ENCODE measurements at regions not wholly inside any gene's neighbourhood (a gene's known extent, or its start where the extent isn't known, plus 50 kb on each side); places are given as distances from the start of the nearest gene placed in this dataset.

GRCh38 chr22:48755059-48755949 lies 1072.4 kb downstream of the BRD1 start:
- DNase-seq: no peak

- no peak for DNase-seq
Observed at GRCh38 chr22:48754611-48755058, 1073.0 kb downstream of the BRD1 start.

- DNase-seq: no peak
Observed at GRCh38 chr22:48753752-48754517, 1073.7 kb downstream of the BRD1 start.

- no peak for DNase-seq
Observed at GRCh38 chr22:48753381-48753730, 1074.3 kb downstream of the BRD1 start.

GRCh38 chr22:48752451-48753380 lies 1075.0 kb downstream of the BRD1 start:
- no peak for DNase-seq

GRCh38 chr22:48751539-48752437 lies 1075.9 kb downstream of the BRD1 start:
- no peak for DNase-seq

- DNase-seq: no peak
Observed at GRCh38 chr22:48750826-48751440, 1076.7 kb downstream of the BRD1 start.

GRCh38 chr22:48750282-48750681 lies 1077.4 kb downstream of the BRD1 start:
- no peak for DNase-seq

GRCh38 chr22:48749555-48750227 lies 1078.0 kb downstream of the BRD1 start:
- no peak for DNase-seq

GRCh38 chr22:48748860-48749554 lies 1078.7 kb downstream of the BRD1 start:
- DNase-seq: no peak

- no peak for DNase-seq
Observed at GRCh38 chr22:48748113-48748859, 1079.4 kb downstream of the BRD1 start.

GRCh38 chr22:48746789-48747425 lies 1080.8 kb downstream of the BRD1 start:
- DNase-seq: no peak

GRCh38 chr22:48745842-48746788 lies 1081.6 kb downstream of the BRD1 start:
- DNase-seq: no peak

GRCh38 chr22:48744967-48745841 lies 1082.5 kb downstream of the BRD1 start:
- no peak for DNase-seq

GRCh38 chr22:48744283-48744641 lies 1083.4 kb downstream of the BRD1 start:
- no peak for DNase-seq

- no peak for DNase-seq
Observed at GRCh38 chr22:48743601-48744282, 1083.9 kb downstream of the BRD1 start.

All from 8988T (cell line).